ENCODE measurements at regions not wholly inside any gene's neighbourhood (a gene's known extent, or its start where the extent isn't known, plus 50 kb on each side); places are given as distances from the start of the nearest gene placed in this dataset.

GRCh38 chr13:23992781-23993679 is 95.7 kb upstream of the C1QTNF9B start:
- DNase-seq (ENCODE audit: extremely low spot score in 2 of 2), result peak in 1 of 2 donors; percentile 40
- intact Hi-C loops (cut with DNase I), result no loop called here
- TF ChIP-seq CTCF (IDR thresholded peaks at IDR 0.05) (no peak), POLR2A (IDR thresholded peaks at IDR 0.05) (no peak), POLR2AphosphoS5 (IDR thresholded peaks at IDR 0.05; ENCODE audit: insufficient read depth in 1 of 2, low read depth in 1 of 2) (no peak)

GRCh38 chr13:23993680-23993985 is 96.3 kb upstream of the C1QTNF9B start:
- no peak overlapping the region for H3K4me3 ChIP-seq
- DNase-seq (ENCODE audit: extremely low spot score in 2 of 2), result no peak

More at GRCh38 chr13:23992781-23993679, 95.7 kb upstream of the C1QTNF9B start:
- Histone ChIP-seq H3K4me3 (no peak overlapping the region), H3K27ac (no peak overlapping the region), H3K9me3 (no peaks in the 10 kb centered on the region), H3K36me3 (no peaks in the 10 kb centered on the region), H3K4me1 (no peaks in the 10 kb centered on the region), H3K27me3 (no peaks in the 10 kb centered on the region)

GRCh38 chr13:23995283-23996073 is 98.2 kb upstream of the C1QTNF9B start:
- no peak for DNase-seq (ENCODE audit: extremely low spot score in 2 of 2)
- H3K4me3 ChIP-seq, result no peak overlapping the region
- no peak overlapping the region for H3K27ac ChIP-seq
- no peaks in the 10 kb centered on the region for H3K27me3 ChIP-seq
- H3K4me1 ChIP-seq, result no peaks in the 10 kb centered on the region
- no peaks in the 10 kb centered on the region for H3K9me3 ChIP-seq
- TF ChIP-seq POLR2AphosphoS5 (IDR thresholded peaks at IDR 0.05; ENCODE audit: insufficient read depth in 1 of 2, low read depth in 1 of 2), result no peak
- TF ChIP-seq POLR2A (IDR thresholded peaks at IDR 0.05), result no peak
- no peak for TF ChIP-seq CTCF (IDR thresholded peaks at IDR 0.05)
- H3K36me3 ChIP-seq, result no peaks in the 10 kb centered on the region
- intact Hi-C loops (cut with DNase I), result no loop called here

More at GRCh38 chr13:23993680-23993985, 96.3 kb upstream of the C1QTNF9B start:
- Histone ChIP-seq H3K4me1 (no peaks in the 10 kb centered on the region), H3K9me3 (no peaks in the 10 kb centered on the region), H3K36me3 (no peaks in the 10 kb centered on the region), H3K27me3 (no peaks in the 10 kb centered on the region), H3K27ac (no peak overlapping the region)
- intact Hi-C loops (cut with DNase I), result no loop called here
- TF ChIP-seq POLR2AphosphoS5 (IDR thresholded peaks at IDR 0.05; ENCODE audit: insufficient read depth in 1 of 2, low read depth in 1 of 2), result no peak
- TF ChIP-seq POLR2A (IDR thresholded peaks at IDR 0.05), result no peak
- TF ChIP-seq CTCF (IDR thresholded peaks at IDR 0.05), result no peak

GRCh38 chr13:23996456-23996855 is 99.2 kb upstream of the C1QTNF9B start:
- no peaks in the 10 kb centered on the region for H3K9me3 ChIP-seq
- H3K4me1 ChIP-seq, result no peaks in the 10 kb centered on the region
- H3K4me3 ChIP-seq, result no peak overlapping the region
- intact Hi-C loops (cut with DNase I), result no loop called here
- TF ChIP-seq POLR2AphosphoS5 (IDR thresholded peaks at IDR 0.05; ENCODE audit: insufficient read depth in 1 of 2, low read depth in 1 of 2), result no peak
- no peak for TF ChIP-seq CTCF (IDR thresholded peaks at IDR 0.05)
- TF ChIP-seq POLR2A (IDR thresholded peaks at IDR 0.05), result no peak
- H3K27ac ChIP-seq, result no peak overlapping the region
- DNase-seq (ENCODE audit: extremely low spot score in 2 of 2), result peak in 1 of 2 donors; percentile 44
- no peaks in the 10 kb centered on the region for H3K27me3 ChIP-seq
- H3K36me3 ChIP-seq, result no peaks in the 10 kb centered on the region
